Right kidney (tissue), 1 donor: ENCODE measurements at regions not wholly inside any gene's neighbourhood (a gene's known extent, or its start where the extent isn't known, plus 50 kb on each side); places are given as distances from the start of the nearest gene placed in this dataset.
A peak's percentile ranks its signal among the peaks of the same experiment; 100 is the strongest.

Source experiments
- DNase-seq: peaks from one replicate; pipeline ENCODE4 v3.0.0-alpha.2; 2016

GRCh38 chr13:111971891-111972780 lies 94.8 kb upstream of the SOX1 start:
- DNase-seq: peak; percentile 6

GRCh38 chr13:111973186-111973585 lies 93.8 kb upstream of the SOX1 start:
- peak; percentile 18 for DNase-seq

- no peak for DNase-seq
Observed at GRCh38 chr13:111973605-111974340, 93.2 kb upstream of the SOX1 start.

- DNase-seq: no peak
Observed at GRCh38 chr13:111974341-111974640, 92.7 kb upstream of the SOX1 start.

GRCh38 chr13:111975539-111976473 lies 91.1 kb upstream of the SOX1 start:
- no peak for DNase-seq

GRCh38 chr13:111976474-111977178 lies 90.3 kb upstream of the SOX1 start:
- DNase-seq: no peak

- no peak for DNase-seq
Observed at GRCh38 chr13:111977179-111977506, 89.8 kb upstream of the SOX1 start.

GRCh38 chr13:111978546-111978945 lies 88.4 kb upstream of the SOX1 start:
- no peak for DNase-seq

GRCh38 chr13:111980146-111980929 lies 86.6 kb upstream of the SOX1 start:
- no peak for DNase-seq

GRCh38 chr13:111981006-111981405 lies 85.9 kb upstream of the SOX1 start:
- no peak for DNase-seq

GRCh38 chr13:111981446-111982165 lies 85.3 kb upstream of the SOX1 start:
- DNase-seq: no peak

GRCh38 chr13:111984349-111984748 lies 82.6 kb upstream of the SOX1 start:
- no peak for DNase-seq

- no peak for DNase-seq
Observed at GRCh38 chr13:111990362-111990761, 76.6 kb upstream of the SOX1 start.

- DNase-seq: no peak
Observed at GRCh38 chr13:111992911-111993310, 74.0 kb upstream of the SOX1 start.

GRCh38 chr13:111993691-111994090 lies 73.3 kb upstream of the SOX1 start:
- no peak for DNase-seq

- DNase-seq: no peak
Observed at GRCh38 chr13:111994578-111994977, 72.4 kb upstream of the SOX1 start.

GRCh38 chr13:111999352-111999751 lies 67.6 kb upstream of the SOX1 start:
- DNase-seq: no peak

GRCh38 chr13:112000888-112001287 lies 66.1 kb upstream of the SOX1 start:
- no peak for DNase-seq

- DNase-seq: no peak
Observed at GRCh38 chr13:112001571-112001970, 65.4 kb upstream of the SOX1 start.

- no peak for DNase-seq
Observed at GRCh38 chr13:112003396-112003795, 63.6 kb upstream of the SOX1 start.

GRCh38 chr13:112003941-112004340 lies 63.0 kb upstream of the SOX1 start:
- no peak for DNase-seq
